ENCODE measurements at regions not wholly inside any gene's neighbourhood (a gene's known extent, or its start where the extent isn't known, plus 50 kb on each side); places are given as distances from the start of the nearest gene placed in this dataset.

- Histone ChIP-seq H3K9ac (ENCODE audit: low read length) (no peak overlapping the region), H4K20me1 (ENCODE audit: insufficient read depth, low read depth, low read length) (no peaks in the 10 kb centered on the region), H3K79me2 (ENCODE audit: low read length) (no peaks in the 10 kb centered on the region), H3K4me3 (ENCODE audit: low read length) (no peak overlapping the region), H3K4me2 (ENCODE audit: low read depth, low read length, poor library complexity, severe bottlenecking) (no peak overlapping the region), H2AFZ (ENCODE audit: low read length) (no peak overlapping the region), H3K36me3 (ENCODE audit: insufficient read depth, low read length) (no peaks in the 10 kb centered on the region), H3K9me2 (replicated peaks; ENCODE audit: insufficient read depth, low read length) (no peaks in the 10 kb centered on the region), H3K9me3 (ENCODE audit: low read length) (no peaks in the 10 kb centered on the region), H3K27ac (ENCODE audit: low read length) (no peak overlapping the region), H3K27me3 (ENCODE audit: low read length) (0 out of 2 replicates have a peak, but pooled peaks cover 2% of the 10 kb centered on the region), H3K4me1 (ENCODE audit: low read length) (no peaks in the 10 kb centered on the region)
- DNase-seq: no peak
Measured at GRCh38 chr14:55902241-55902640, 216.0 kb upstream of the PELI2 start.

- Histone ChIP-seq H3K36me3 (ENCODE audit: insufficient read depth, low read length) (no peaks in the 10 kb centered on the region), H3K4me2 (ENCODE audit: low read depth, low read length, poor library complexity, severe bottlenecking) (no peak overlapping the region), H3K79me2 (ENCODE audit: low read length) (no peaks in the 10 kb centered on the region), H3K27ac (ENCODE audit: low read length) (no peak overlapping the region), H3K27me3 (ENCODE audit: low read length) (0 out of 2 replicates have a peak, but pooled peaks cover 2% of the 10 kb centered on the region), H3K9ac (ENCODE audit: low read length) (no peak overlapping the region), H3K4me1 (ENCODE audit: low read length) (no peaks in the 10 kb centered on the region), H2AFZ (ENCODE audit: low read length) (no peak overlapping the region), H3K9me2 (replicated peaks; ENCODE audit: insufficient read depth, low read length) (no peaks in the 10 kb centered on the region), H3K9me3 (ENCODE audit: low read length) (no peaks in the 10 kb centered on the region), H4K20me1 (ENCODE audit: insufficient read depth, low read depth, low read length) (no peaks in the 10 kb centered on the region), H3K4me3 (ENCODE audit: low read length) (no peak overlapping the region)
- DNase-seq: no peak
Measured at GRCh38 chr14:55904086-55904485, 214.1 kb upstream of the PELI2 start.

GRCh38 chr14:55908106-55908505, 210.1 kb upstream of the PELI2 start:
- Histone ChIP-seq H3K27me3 (ENCODE audit: low read length) (no peaks in the 10 kb centered on the region), H4K20me1 (ENCODE audit: insufficient read depth, low read depth, low read length) (no peaks in the 10 kb centered on the region), H3K36me3 (ENCODE audit: insufficient read depth, low read length) (no peaks in the 10 kb centered on the region), H3K4me3 (ENCODE audit: low read length) (no peak overlapping the region), H2AFZ (ENCODE audit: low read length) (no peak overlapping the region), H3K79me2 (ENCODE audit: low read length) (no peaks in the 10 kb centered on the region), H3K27ac (ENCODE audit: low read length) (no peak overlapping the region), H3K4me1 (ENCODE audit: low read length) (no peaks in the 10 kb centered on the region), H3K4me2 (ENCODE audit: low read depth, low read length, poor library complexity, severe bottlenecking) (no peak overlapping the region), H3K9me3 (ENCODE audit: low read length) (no peaks in the 10 kb centered on the region), H3K9ac (ENCODE audit: low read length) (no peak overlapping the region), H3K9me2 (replicated peaks; ENCODE audit: insufficient read depth, low read length) (no peaks in the 10 kb centered on the region)
- DNase-seq: no peak

- Histone ChIP-seq H3K27ac (ENCODE audit: low read length) (no peak overlapping the region), H3K9ac (ENCODE audit: low read length) (no peak overlapping the region), H3K27me3 (ENCODE audit: low read length) (no peaks in the 10 kb centered on the region), H3K9me3 (ENCODE audit: low read length) (no peaks in the 10 kb centered on the region), H3K4me1 (ENCODE audit: low read length) (no peaks in the 10 kb centered on the region), H3K79me2 (ENCODE audit: low read length) (no peaks in the 10 kb centered on the region), H3K4me3 (ENCODE audit: low read length) (no peak overlapping the region), H3K4me2 (ENCODE audit: low read depth, low read length, poor library complexity, severe bottlenecking) (no peak overlapping the region), H3K36me3 (ENCODE audit: insufficient read depth, low read length) (no peaks in the 10 kb centered on the region), H4K20me1 (ENCODE audit: insufficient read depth, low read depth, low read length) (no peaks in the 10 kb centered on the region), H2AFZ (ENCODE audit: low read length) (no peak overlapping the region), H3K9me2 (replicated peaks; ENCODE audit: insufficient read depth, low read length) (no peaks in the 10 kb centered on the region)
- DNase-seq: no peak
Measured at GRCh38 chr14:55909879-55910278, 208.3 kb upstream of the PELI2 start.

- DNase-seq: no peak
- H4K20me1 ChIP-seq (ENCODE audit: insufficient read depth, low read depth, low read length): no peaks in the 10 kb centered on the region
- no peaks in the 10 kb centered on the region for H3K79me2 ChIP-seq (ENCODE audit: low read length)
- H3K9ac ChIP-seq (ENCODE audit: low read length): no peak overlapping the region
- H3K27ac ChIP-seq (ENCODE audit: low read length): no peak overlapping the region
- no peaks in the 10 kb centered on the region for H3K36me3 ChIP-seq (ENCODE audit: insufficient read depth, low read length)
- no peak overlapping the region for H3K4me2 ChIP-seq (ENCODE audit: low read depth, low read length, poor library complexity, severe bottlenecking)
- no peak overlapping the region for H3K4me3 ChIP-seq (ENCODE audit: low read length)
- no peak overlapping the region for H2AFZ ChIP-seq (ENCODE audit: low read length)
- no peaks in the 10 kb centered on the region for H3K27me3 ChIP-seq (ENCODE audit: low read length)
- no peaks in the 10 kb centered on the region for H3K9me2 ChIP-seq (replicated peaks; ENCODE audit: insufficient read depth, low read length)
- no peaks in the 10 kb centered on the region for H3K4me1 ChIP-seq (ENCODE audit: low read length)
- no peaks in the 10 kb centered on the region for H3K9me3 ChIP-seq (ENCODE audit: low read length)
Measured at GRCh38 chr14:55910601-55911243, 207.5 kb upstream of the PELI2 start.

- Histone ChIP-seq H3K4me3 (ENCODE audit: low read length) (no peak overlapping the region), H3K27ac (ENCODE audit: low read length) (no peak overlapping the region), H3K36me3 (ENCODE audit: insufficient read depth, low read length) (no peaks in the 10 kb centered on the region), H4K20me1 (ENCODE audit: insufficient read depth, low read depth, low read length) (no peaks in the 10 kb centered on the region), H3K9me3 (ENCODE audit: low read length) (no peaks in the 10 kb centered on the region), H3K9ac (ENCODE audit: low read length) (no peak overlapping the region), H3K79me2 (ENCODE audit: low read length) (no peaks in the 10 kb centered on the region), H3K9me2 (replicated peaks; ENCODE audit: insufficient read depth, low read length) (no peaks in the 10 kb centered on the region), H3K4me1 (ENCODE audit: low read length) (no peaks in the 10 kb centered on the region), H3K4me2 (ENCODE audit: low read depth, low read length, poor library complexity, severe bottlenecking) (no peak overlapping the region), H3K27me3 (ENCODE audit: low read length) (no peaks in the 10 kb centered on the region), H2AFZ (ENCODE audit: low read length) (no peak overlapping the region)
- no peak for DNase-seq
Measured at GRCh38 chr14:55911776-55912175, 206.4 kb upstream of the PELI2 start.

GRCh38 chr14:55912344-55912743, 205.9 kb upstream of the PELI2 start:
- no peak overlapping the region for H2AFZ ChIP-seq (ENCODE audit: low read length)
- no peak overlapping the region for H3K4me3 ChIP-seq (ENCODE audit: low read length)
- H3K27me3 ChIP-seq (ENCODE audit: low read length): no peaks in the 10 kb centered on the region
- H4K20me1 ChIP-seq (ENCODE audit: insufficient read depth, low read depth, low read length): no peaks in the 10 kb centered on the region
- H3K27ac ChIP-seq (ENCODE audit: low read length): no peak overlapping the region
- DNase-seq: no peak
- H3K79me2 ChIP-seq (ENCODE audit: low read length): no peaks in the 10 kb centered on the region
- H3K36me3 ChIP-seq (ENCODE audit: insufficient read depth, low read length): no peaks in the 10 kb centered on the region
- no peaks in the 10 kb centered on the region for H3K4me1 ChIP-seq (ENCODE audit: low read length)
- no peak overlapping the region for H3K9ac ChIP-seq (ENCODE audit: low read length)
- no peak overlapping the region for H3K4me2 ChIP-seq (ENCODE audit: low read depth, low read length, poor library complexity, severe bottlenecking)
- H3K9me3 ChIP-seq (ENCODE audit: low read length): no peaks in the 10 kb centered on the region
- H3K9me2 ChIP-seq (replicated peaks; ENCODE audit: insufficient read depth, low read length): no peaks in the 10 kb centered on the region

- H3K9me2 ChIP-seq (replicated peaks; ENCODE audit: insufficient read depth, low read length): no peaks in the 10 kb centered on the region
- no peaks in the 10 kb centered on the region for H4K20me1 ChIP-seq (ENCODE audit: insufficient read depth, low read depth, low read length)
- no peaks in the 10 kb centered on the region for H3K9me3 ChIP-seq (ENCODE audit: low read length)
- no peak overlapping the region for H3K27ac ChIP-seq (ENCODE audit: low read length)
- no peaks in the 10 kb centered on the region for H3K36me3 ChIP-seq (ENCODE audit: insufficient read depth, low read length)
- no peak overlapping the region for H3K4me3 ChIP-seq (ENCODE audit: low read length)
- H3K9ac ChIP-seq (ENCODE audit: low read length): no peak overlapping the region
- DNase-seq: no peak
- H3K4me2 ChIP-seq (ENCODE audit: low read depth, low read length, poor library complexity, severe bottlenecking): no peak overlapping the region
- H3K27me3 ChIP-seq (ENCODE audit: low read length): no peaks in the 10 kb centered on the region
- H2AFZ ChIP-seq (ENCODE audit: low read length): no peak overlapping the region
- no peaks in the 10 kb centered on the region for H3K79me2 ChIP-seq (ENCODE audit: low read length)
- H3K4me1 ChIP-seq (ENCODE audit: low read length): no peaks in the 10 kb centered on the region
Measured at GRCh38 chr14:55913324-55914025, 204.7 kb upstream of the PELI2 start.

Measured in Karpas-422 (cell line).